IMR-90 (cell line): ENCODE measurements at regions not wholly inside any gene's neighbourhood (a gene's known extent, or its start where the extent isn't known, plus 50 kb on each side); places are given as distances from the start of the nearest gene placed in this dataset.

ENCODE experiments used
- ATAC-seq: fragments of 200-7000 bp; cut with Tn5 transposase; 2 replicates; pipeline ENCODE4 v1.9.1; 2020; ENCODE audit warnings: low read depth, mild to moderate bottlenecking, moderate library complexity
- BruUV-seq: library from RNA; stranded (reverse); fragments of 400-500 nt; replicated peaks from 2 replicates; lab custom pipeline; 2021; lab: Mats Ljungman, UMichigan
- CTCF ChIA-PET: fragments of 300-600 bp; formaldehyde crosslinking; extraction: SDS; loops from one replicate; lab custom pipeline; 2021; ENCODE audit warnings: antibody characterized with exemption; lab: Yijun Ruan, JAX
- POLR2A ChIA-PET: fragments of 300-600 bp; sonication (Branson Sonifier 250); formaldehyde crosslinking; loops from one replicate; lab custom pipeline; 2022; ENCODE audit warnings: antibody characterized with exemption; ENCODE audit not compliant: unreplicated experiment; lab: Charles Lee
- DNase-seq: peaks from one replicate; pipeline ENCODE4 v3.0.0; 2013
- H2AFZ ChIP-seq: replicated peaks from 2 replicates; pipeline ENCODE3; 2013; ENCODE audit warnings: low read length, mild to moderate bottlenecking; ENCODE audit not compliant: poor library complexity
- H2AK5ac ChIP-seq: 2 replicates; pipeline ENCODE4 v1.6.1; 2013; ENCODE audit warnings: low read depth, low read length, inconsistent platforms
- H2AK9ac ChIP-seq: replicated peaks from 2 replicates; pipeline ENCODE3; 2013; ENCODE audit warnings: mild to moderate bottlenecking, low read depth, low read length, moderate library complexity; ENCODE audit not compliant: poor library complexity
- H2BK120ac ChIP-seq: 2 replicates; pipeline ENCODE4 v1.6.1; 2013; ENCODE audit warnings: low read depth, low read length, inconsistent platforms
- H2BK15ac ChIP-seq: 3 replicates; pipeline ENCODE4 v1.6.1; 2013; ENCODE audit warnings: low read depth, low read length, inconsistent platforms
- H2BK20ac ChIP-seq: 2 replicates; pipeline ENCODE4 v1.6.1; 2013; ENCODE audit warnings: low read depth, mild to moderate bottlenecking, inconsistent platforms, low read length, moderate library complexity
- H2BK5ac ChIP-seq: 2 replicates; pipeline ENCODE4 v1.6.1; 2013; ENCODE audit warnings: mild to moderate bottlenecking, low read depth, low read length, inconsistent platforms; ENCODE audit not compliant: poor library complexity, severe bottlenecking
- H3K14ac ChIP-seq: replicated peaks from 2 replicates; pipeline ENCODE4 v1.6.1; 2013; ENCODE audit warnings: low read depth, low read length, inconsistent platforms
- H3K18ac ChIP-seq: 2 replicates; pipeline ENCODE4 v1.6.1; 2013; ENCODE audit warnings: low read depth, low read length, control low read depth
- H3K23ac ChIP-seq: 2 replicates; pipeline ENCODE4 v1.6.1; 2013; ENCODE audit warnings: low read depth, low read length, inconsistent platforms
- H3K27ac ChIP-seq: 2 replicates; pipeline ENCODE4 v1.5.1; 2013; ENCODE audit warnings: mild to moderate bottlenecking, control low read depth, low read length; ENCODE audit not compliant: insufficient read depth
- H3K27me3 ChIP-seq: 2 replicates; pipeline ENCODE4 v1.6.1; 2013; ENCODE audit warnings: low read length; ENCODE audit not compliant: control insufficient read depth, insufficient read depth
- H3K36me3 ChIP-seq: 2 replicates; pipeline ENCODE4 v1.6.1; 2013; ENCODE audit warnings: low read length, mixed read lengths; ENCODE audit not compliant: control insufficient read depth, insufficient read depth
- H3K4ac ChIP-seq: 2 replicates; pipeline ENCODE4 v1.6.1; 2013; ENCODE audit warnings: low read depth, low read length, inconsistent platforms
- H3K4me1 ChIP-seq: 2 replicates; pipeline ENCODE4 v1.6.1; 2013; ENCODE audit warnings: low read length, mixed read lengths; ENCODE audit not compliant: control insufficient read depth, insufficient read depth
- H3K4me2 ChIP-seq: 2 replicates; pipeline ENCODE4 v1.6.1; 2013; ENCODE audit warnings: low read depth, mild to moderate bottlenecking, control low read depth, low read length, moderate library complexity
- H3K4me3 ChIP-seq: 2 replicates; pipeline ENCODE4 v1.5.1; 2013; ENCODE audit warnings: low read depth, mild to moderate bottlenecking, control low read depth, low read length, moderate library complexity; ENCODE audit not compliant: insufficient read depth
- H3K56ac ChIP-seq: 2 replicates; pipeline ENCODE4 v1.6.1; 2013; ENCODE audit warnings: low read length, inconsistent platforms; ENCODE audit not compliant: insufficient read depth; ENCODE audit errors: extremely low read depth
- H3K79me1 ChIP-seq, 2 experiments: 2 replicates each; pipeline ENCODE4 v1.6.1; 2013; ENCODE audit warnings: low read length in 2 of 2, inconsistent platforms in 1 of 2, low read depth in 1 of 2
- H3K9ac ChIP-seq: 2 replicates; pipeline ENCODE4 v1.6.1; 2013; ENCODE audit warnings: low read depth, low read length, control low read depth
- H3K9me1 ChIP-seq: 2 replicates; pipeline ENCODE4 v1.6.1; 2013; ENCODE audit warnings: low read length, inconsistent platforms; ENCODE audit not compliant: insufficient read depth
- H3K9me3 ChIP-seq: 2 replicates; pipeline ENCODE4 v1.6.1; 2013; ENCODE audit warnings: low read length; ENCODE audit not compliant: control insufficient read depth, insufficient read depth
- H4K20me1 ChIP-seq: 2 replicates; pipeline ENCODE4 v1.6.1; 2013; ENCODE audit warnings: low read length, inconsistent platforms; ENCODE audit not compliant: insufficient read depth
- H4K5ac ChIP-seq: 2 replicates; pipeline ENCODE4 v1.6.1; 2013; ENCODE audit warnings: mild to moderate bottlenecking, low read depth, low read length, control low read depth
- H4K8ac ChIP-seq, 2 experiments: 2 replicates each; pipeline ENCODE4 v1.6.1; 2013; ENCODE audit warnings: low read depth in 2 of 2, low read length in 2 of 2, control low read depth in 1 of 2, inconsistent platforms in 1 of 2
- H4K91ac ChIP-seq: 2 replicates; pipeline ENCODE4 v1.6.1; 2013; ENCODE audit warnings: low read depth, low read length, inconsistent platforms; ENCODE audit not compliant: insufficient read depth
- BHLHE40 ChIP-seq: fragments of 150-350 bp; IDR thresholded peaks from 2 replicates; pipeline ENCODE4 v1.6.1; 2016; ENCODE audit warnings: mild to moderate bottlenecking, low read depth, low read length
- CHD1 ChIP-seq: IDR thresholded peaks from 2 replicates; pipeline ENCODE4 v1.6.1; 2012; ENCODE audit warnings: low read depth, low read length, improper control_type of control experiment
- FOS ChIP-seq: fragments of 150-350 bp; IDR thresholded peaks from 2 replicates; pipeline ENCODE4 v1.6.1; 2016; ENCODE audit warnings: low read depth, low read length
- POLR2A ChIP-seq: IDR thresholded peaks from 2 replicates; pipeline ENCODE4 v1.6.1; 2012; ENCODE audit warnings: mild to moderate bottlenecking, low read depth, low read length
- RCOR1 ChIP-seq: IDR thresholded peaks from 2 replicates; pipeline ENCODE4 v1.6.1; 2012; ENCODE audit warnings: mild to moderate bottlenecking, low read length, improper control_type of control experiment; ENCODE audit not compliant: insufficient replicate concordance
- RFX5 ChIP-seq: IDR thresholded peaks from 2 replicates; pipeline ENCODE4 v1.8.0; 2012; ENCODE audit warnings: low read depth, mild to moderate bottlenecking, low read length, moderate library complexity
- WGBS, 2 experiments: methylation state at CpG; one replicate each; pipeline versions ENCODE4 v1.1.5 to v1.1.7; 2013; ENCODE audit warnings: missing lambda C conversion rate in 2 of 2; ENCODE audit not compliant: insufficient read length in 1 of 2; ENCODE audit errors: extremely low coverage in 2 of 2; 5-methylcytosine and 5-hydroxymethylcytosine counted together
- dilution Hi-C: fragments of 300-500 bp; cut with HindIII; formaldehyde crosslinking; loops from one replicate; pipeline ENCODE4 v1.14.3; 2018; ENCODE audit warnings: low sequenced_read_pairs; ENCODE audit not compliant: unreplicated experiment
- in situ Hi-C: fragments of 300-500 bp; cut with MboI; formaldehyde crosslinking; loops from 3 replicates; pipeline ENCODE4 v1.14.3; 2019; ENCODE audit warnings: low sequenced_read_pairs, inconsistent platforms, mixed read lengths
- intact Hi-C: fragments of 100-400 bp; cut with micrococcal nuclease; formaldehyde crosslinking; loops from 2 replicates; pipeline ENCODE4 v1.10.0; 2022
- TF ChIP-seq, protein P1 (sequence below): fragments of 150-350 bp; IDR thresholded peaks from 2 replicates; pipeline ENCODE4 v1.6.1; 2016; ENCODE audit warnings: low read depth, mild to moderate bottlenecking, low read length, moderate library complexity, borderline replicate concordance
- TF ChIP-seq, protein P2 (sequence below): conservative IDR thresholded peaks from 2 replicates; pipeline ENCODE4 v1.5.1; 2012; ENCODE audit warnings: mild to moderate bottlenecking, low read depth, low read length, improper control_type of control experiment

DNA sequence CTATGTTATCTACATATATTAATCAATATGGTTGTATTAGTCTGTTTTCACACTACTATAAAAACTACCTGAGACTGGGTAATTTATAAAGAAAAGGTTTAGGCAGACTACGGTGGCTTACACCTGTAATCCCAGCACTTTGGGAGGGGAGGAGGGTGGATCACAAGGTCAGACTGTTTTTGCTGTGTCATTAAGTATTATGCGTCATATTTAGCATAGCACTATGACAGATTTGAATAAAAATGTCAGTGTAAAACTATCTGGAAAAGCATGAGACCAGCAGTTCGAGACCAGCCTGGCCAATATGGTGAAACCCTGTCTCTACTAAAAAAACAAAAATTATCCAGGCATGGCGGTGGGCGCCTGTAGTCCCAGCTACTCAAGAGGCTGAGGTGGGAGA, 209.7 kb upstream of the ARHGAP24 start:
- no peak overlapping the region for H3K4ac ChIP-seq
- H3K9ac ChIP-seq = no peak overlapping the region
- H3K56ac ChIP-seq = no peak overlapping the region
- H3K27me3 ChIP-seq = no peaks in the 10 kb centered on the region
- H2BK15ac ChIP-seq = no peak overlapping the region
- TF ChIP-seq POLR2A (no peak), FOS (no peak), RFX5 (no peak), CHD1 (no peak), RCOR1 (no peak), BHLHE40 (no peak)
- TF ChIP-seq, protein P1, sequence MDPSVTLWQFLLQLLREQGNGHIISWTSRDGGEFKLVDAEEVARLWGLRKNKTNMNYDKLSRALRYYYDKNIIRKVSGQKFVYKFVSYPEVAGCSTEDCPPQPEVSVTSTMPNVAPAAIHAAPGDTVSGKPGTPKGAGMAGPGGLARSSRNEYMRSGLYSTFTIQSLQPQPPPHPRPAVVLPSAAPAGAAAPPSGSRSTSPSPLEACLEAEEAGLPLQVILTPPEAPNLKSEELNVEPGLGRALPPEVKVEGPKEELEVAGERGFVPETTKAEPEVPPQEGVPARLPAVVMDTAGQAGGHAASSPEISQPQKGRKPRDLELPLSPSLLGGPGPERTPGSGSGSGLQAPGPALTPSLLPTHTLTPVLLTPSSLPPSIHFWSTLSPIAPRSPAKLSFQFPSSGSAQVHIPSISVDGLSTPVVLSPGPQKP = no peak
- TF ChIP-seq, protein P2, sequence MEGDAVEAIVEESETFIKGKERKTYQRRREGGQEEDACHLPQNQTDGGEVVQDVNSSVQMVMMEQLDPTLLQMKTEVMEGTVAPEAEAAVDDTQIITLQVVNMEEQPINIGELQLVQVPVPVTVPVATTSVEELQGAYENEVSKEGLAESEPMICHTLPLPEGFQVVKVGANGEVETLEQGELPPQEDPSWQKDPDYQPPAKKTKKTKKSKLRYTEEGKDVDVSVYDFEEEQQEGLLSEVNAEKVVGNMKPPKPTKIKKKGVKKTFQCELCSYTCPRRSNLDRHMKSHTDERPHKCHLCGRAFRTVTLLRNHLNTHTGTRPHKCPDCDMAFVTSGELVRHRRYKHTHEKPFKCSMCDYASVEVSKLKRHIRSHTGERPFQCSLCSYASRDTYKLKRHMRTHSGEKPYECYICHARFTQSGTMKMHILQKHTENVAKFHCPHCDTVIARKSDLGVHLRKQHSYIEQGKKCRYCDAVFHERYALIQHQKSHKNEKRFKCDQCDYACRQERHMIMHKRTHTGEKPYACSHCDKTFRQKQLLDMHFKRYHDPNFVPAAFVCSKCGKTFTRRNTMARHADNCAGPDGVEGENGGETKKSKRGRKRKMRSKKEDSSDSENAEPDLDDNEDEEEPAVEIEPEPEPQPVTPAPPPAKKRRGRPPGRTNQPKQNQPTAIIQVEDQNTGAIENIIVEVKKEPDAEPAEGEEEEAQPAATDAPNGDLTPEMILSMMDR = no peak
- ATAC-seq = no peak
- no peaks in the 10 kb centered on the region for H3K36me3 ChIP-seq
- H4K91ac ChIP-seq = no peak overlapping the region
- dilution Hi-C loops (no loop called here), intact Hi-C loops (no loop called here), in situ Hi-C loops (no loop called here)
- no TSS peak for BruUV-seq
- no peak overlapping the region for H3K14ac ChIP-seq
- H3K4me3 ChIP-seq = no peak overlapping the region
- no peak overlapping the region for H2AK5ac ChIP-seq
- no peaks in the 10 kb centered on the region for H3K9me1 ChIP-seq
- peaks cover 1% of the 10 kb centered on the region; the same call in 1 of the 2 replicates for H3K9me3 ChIP-seq
- no peak overlapping the region for H4K8ac ChIP-seq
- POLR2A ChIA-PET = no interaction called here
- H2AK9ac ChIP-seq = no peak overlapping the region
- no peak overlapping the region for H2BK20ac ChIP-seq
- WGBS, 2 experiments = no CpG with 5 or more reads among the region's 5 CpGs
- H2BK5ac ChIP-seq = no peak overlapping the region
- no peak overlapping the region for H3K4me2 ChIP-seq
- H3K18ac ChIP-seq = no peak overlapping the region
- H3K4me1 ChIP-seq = no peaks in the 10 kb centered on the region
- no peaks in the 10 kb centered on the region for H3K79me1 ChIP-seq
- H3K27ac ChIP-seq = no peak overlapping the region
- no peaks in the 10 kb centered on the region for H4K20me1 ChIP-seq
- no peak overlapping the region for H3K23ac ChIP-seq
- H4K5ac ChIP-seq = no peak overlapping the region
- no peak overlapping the region for H2AFZ ChIP-seq
- DNase-seq = no peak
- no peak overlapping the region for H2BK120ac ChIP-seq
- CTCF ChIA-PET = interaction anchor here (0.6 kb wide), 1 partner anchor 102 kb away, joined by 3 read pairs; no protein-coding TSS in a partner anchor
